Trophoblast cell (in vitro differentiated cells and primary cell): ENCODE measurements at regions not wholly inside any gene's neighbourhood (a gene's known extent, or its start where the extent isn't known, plus 50 kb on each side); places are given as distances from the start of the nearest gene placed in this dataset.

ENCODE experiments used
- DNase-seq, 2 donors: peaks; one replicate each; pipeline ENCODE4 v3.0.0-alpha.2; 2016
- H2AFZ ChIP-seq: 2 replicates; pipeline ENCODE4 v1.6.1; 2013; ENCODE audit warnings: low read length, moderate library complexity, mild to moderate bottlenecking; ENCODE audit not compliant: insufficient read depth, poor library complexity
- H2AK5ac ChIP-seq: 2 replicates; pipeline ENCODE4 v1.6.1; 2013; ENCODE audit warnings: mild to moderate bottlenecking, low read length
- H2BK120ac ChIP-seq: 2 replicates; pipeline ENCODE4 v1.6.1; 2013; ENCODE audit warnings: low read length, mild to moderate bottlenecking, moderate library complexity; ENCODE audit not compliant: insufficient read depth, poor library complexity
- H2BK12ac ChIP-seq: 2 replicates; pipeline ENCODE4 v1.6.1; 2013; ENCODE audit warnings: mild to moderate bottlenecking, low read length, moderate library complexity
- H2BK5ac ChIP-seq: 2 replicates; pipeline ENCODE4 v1.6.1; 2013; ENCODE audit warnings: low read length, low read depth, moderate library complexity, mild to moderate bottlenecking; ENCODE audit not compliant: poor library complexity
- H3K14ac ChIP-seq: 2 replicates; pipeline ENCODE4 v1.6.1; 2013; ENCODE audit warnings: mild to moderate bottlenecking, low read length
- H3K18ac ChIP-seq: 2 replicates; pipeline ENCODE4 v1.6.1; 2013; ENCODE audit warnings: mild to moderate bottlenecking, low read length
- H3K23ac ChIP-seq: 2 replicates; pipeline ENCODE4 v1.6.1; 2013; ENCODE audit warnings: low read length
- H3K27ac ChIP-seq: 2 replicates; pipeline ENCODE4 v1.5.1; 2013; ENCODE audit warnings: low read depth, mild to moderate bottlenecking, inconsistent platforms, low read length, moderate library complexity
- H3K27me3 ChIP-seq: 2 replicates; pipeline ENCODE4 v1.6.1; 2013; ENCODE audit warnings: inconsistent platforms, mild to moderate bottlenecking, low read length, moderate library complexity; ENCODE audit not compliant: insufficient read depth
- H3K36me3 ChIP-seq, 2 experiments: 1 replicate in 1 of 2; 2 replicates in 1 of 2; pipeline ENCODE4 v1.6.1; 2013; ENCODE audit warnings: low read length in 2 of 2, mild to moderate bottlenecking in 2 of 2, moderate library complexity in 1 of 2; ENCODE audit not compliant: insufficient read depth in 2 of 2, control insufficient read depth in 1 of 2
- H3K4ac ChIP-seq: 2 replicates; pipeline ENCODE4 v1.6.1; 2013; ENCODE audit warnings: low read depth, mild to moderate bottlenecking, low read length, moderate library complexity
- H3K4me1 ChIP-seq, 2 experiments: 1 replicate in 1 of 2; 2 replicates in 1 of 2; pipeline ENCODE4 v1.6.1; 2013; ENCODE audit warnings: low read length in 2 of 2, mild to moderate bottlenecking in 2 of 2, moderate library complexity in 1 of 2; ENCODE audit not compliant: insufficient read depth in 2 of 2, control insufficient read depth in 1 of 2
- H3K4me2 ChIP-seq: 2 replicates; pipeline ENCODE4 v1.6.1; 2013; ENCODE audit warnings: inconsistent platforms, mild to moderate bottlenecking, low read length, moderate library complexity
- H3K4me3 ChIP-seq: 2 replicates; pipeline ENCODE4 v1.5.1; 2013; ENCODE audit warnings: mild to moderate bottlenecking, low read depth, low read length, inconsistent platforms
- H3K79me1 ChIP-seq: one replicate; pipeline ENCODE4 v1.6.1; 2013; ENCODE audit warnings: low read length
- H3K79me2 ChIP-seq: 2 replicates; pipeline ENCODE4 v1.6.1; 2013; ENCODE audit warnings: low read length, mild to moderate bottlenecking; ENCODE audit not compliant: control insufficient read depth, insufficient read depth, poor library complexity
- H3K9ac ChIP-seq: 2 replicates; pipeline ENCODE4 v1.6.1; 2013; ENCODE audit warnings: mild to moderate bottlenecking, low read length
- H3K9me3 ChIP-seq: 2 replicates; pipeline ENCODE4 v1.6.1; 2013; ENCODE audit warnings: low read depth, mild to moderate bottlenecking, control low read depth, inconsistent platforms, low read length; ENCODE audit not compliant: insufficient read depth
- H4K12ac ChIP-seq: 2 replicates; pipeline ENCODE4 v1.6.1; 2013; ENCODE audit warnings: low read depth, mild to moderate bottlenecking, low read length, moderate library complexity
- H4K8ac ChIP-seq: 2 replicates; pipeline ENCODE4 v1.6.1; 2013; ENCODE audit warnings: low read depth, mild to moderate bottlenecking, low read length, moderate library complexity
- H4K91ac ChIP-seq: one replicate; pipeline ENCODE4 v1.6.1; 2013; ENCODE audit warnings: low read depth, mild to moderate bottlenecking, low read length, moderate library complexity
- WGBS: extraction: QIAGEN DNeasy Blood & Tissue Kit; methylation state at CpG from one replicate; pipeline ENCODE4 v1.1.7; 2013; ENCODE audit warnings: missing lambda C conversion rate; ENCODE audit not compliant: insufficient read length, insufficient coverage; ENCODE audit errors: extremely low coverage; 5-methylcytosine and 5-hydroxymethylcytosine counted together

GRCh38 chr12:70096759-70097410 is 146.3 kb upstream of the CNOT2 start:
- Histone ChIP-seq H3K27me3 (no peaks in the 10 kb centered on the region), H2BK5ac (no peak overlapping the region), H2BK12ac (no peak overlapping the region), H3K4me3 (no peak overlapping the region), H3K9ac (no peak overlapping the region), H4K8ac (no peak overlapping the region), H3K4me1 (no peaks in the 10 kb centered on the region), H3K14ac (no peak overlapping the region), H3K4me2 (no peak overlapping the region), H3K36me3 (no peaks in the 10 kb centered on the region), H2AFZ (no peak overlapping the region), H4K12ac (no peak overlapping the region), H3K23ac (no peak overlapping the region), H3K18ac (no peak overlapping the region), H3K79me1 (no peaks in the 10 kb centered on the region), H2AK5ac (no peak overlapping the region), H3K27ac (no peak overlapping the region), H3K9me3 (no peaks in the 10 kb centered on the region), H4K91ac (no peak overlapping the region), H3K79me2 (no peaks in the 10 kb centered on the region), H3K4ac (no peak overlapping the region), H2BK120ac (no peak overlapping the region)
- no CpG with 5 or more reads among the region's 2 CpGs for WGBS
- DNase-seq: no peak

GRCh38 chr12:70101064-70101463 is 142.2 kb upstream of the CNOT2 start:
- H3K18ac ChIP-seq: no peak overlapping the region
- no peak overlapping the region for H3K4me3 ChIP-seq
- H3K27ac ChIP-seq: no peak overlapping the region
- H4K12ac ChIP-seq: no peak overlapping the region
- no peaks in the 10 kb centered on the region for H3K79me2 ChIP-seq
- no peaks in the 10 kb centered on the region for H3K27me3 ChIP-seq
- H3K4ac ChIP-seq: no peak overlapping the region
- H2BK5ac ChIP-seq: no peak overlapping the region
- H4K8ac ChIP-seq: no peak overlapping the region
- no peaks in the 10 kb centered on the region for H3K79me1 ChIP-seq
- DNase-seq: no peak
- H2AK5ac ChIP-seq: no peak overlapping the region
- H3K4me2 ChIP-seq: no peak overlapping the region
- no peaks in the 10 kb centered on the region for H3K36me3 ChIP-seq
- no CpG with 5 or more reads among the region's 1 CpG for WGBS
- no peaks in the 10 kb centered on the region for H3K9me3 ChIP-seq
- H3K14ac ChIP-seq: no peak overlapping the region
- H2BK12ac ChIP-seq: no peak overlapping the region
- H2BK120ac ChIP-seq: no peak overlapping the region
- no peak overlapping the region for H2AFZ ChIP-seq
- H3K9ac ChIP-seq: no peak overlapping the region
- no peak overlapping the region for H4K91ac ChIP-seq
- H3K4me1 ChIP-seq: no peaks in the 10 kb centered on the region
- H3K23ac ChIP-seq: no peak overlapping the region

GRCh38 chr12:70106347-70106746 is 136.9 kb upstream of the CNOT2 start:
- no peak overlapping the region for H4K8ac ChIP-seq
- no peaks in the 10 kb centered on the region for H3K79me1 ChIP-seq
- no peak overlapping the region for H3K4ac ChIP-seq
- no peaks in the 10 kb centered on the region for H3K36me3 ChIP-seq
- H3K9ac ChIP-seq: no peak overlapping the region
- DNase-seq: no peak
- no peak overlapping the region for H2AFZ ChIP-seq
- no peaks in the 10 kb centered on the region for H3K27me3 ChIP-seq
- peaks cover 5% of the 10 kb centered on the region for H3K9me3 ChIP-seq
- no peak overlapping the region for H3K18ac ChIP-seq
- H4K91ac ChIP-seq: no peak overlapping the region
- no peak overlapping the region for H2BK12ac ChIP-seq
- H3K14ac ChIP-seq: no peak overlapping the region
- no peak overlapping the region for H4K12ac ChIP-seq
- no CpG with 5 or more reads among the region's 1 CpG for WGBS
- H3K4me1 ChIP-seq: no peaks in the 10 kb centered on the region
- H2AK5ac ChIP-seq: no peak overlapping the region
- no peak overlapping the region for H3K23ac ChIP-seq
- no peak overlapping the region for H2BK5ac ChIP-seq
- H2BK120ac ChIP-seq: no peak overlapping the region
- no peak overlapping the region for H3K4me2 ChIP-seq
- no peak overlapping the region for H3K27ac ChIP-seq
- no peaks in the 10 kb centered on the region for H3K79me2 ChIP-seq
- no peak overlapping the region for H3K4me3 ChIP-seq

- Histone ChIP-seq H3K23ac (no peak overlapping the region), H2BK120ac (no peak overlapping the region), H3K9me3 (peaks cover 5% of the 10 kb centered on the region), H3K9ac (no peak overlapping the region), H3K4me1 (no peaks in the 10 kb centered on the region), H3K27me3 (no peaks in the 10 kb centered on the region), H3K4me3 (no peak overlapping the region), H3K79me2 (no peaks in the 10 kb centered on the region), H4K12ac (no peak overlapping the region), H3K4me2 (no peak overlapping the region), H3K27ac (no peak overlapping the region), H4K91ac (no peak overlapping the region), H2BK5ac (no peak overlapping the region), H4K8ac (no peak overlapping the region), H3K79me1 (no peaks in the 10 kb centered on the region), H3K4ac (no peak overlapping the region), H2AFZ (no peak overlapping the region), H2BK12ac (no peak overlapping the region), H3K18ac (no peak overlapping the region), H3K36me3 (no peaks in the 10 kb centered on the region), H3K14ac (no peak overlapping the region), H2AK5ac (no peak overlapping the region)
- no CpG with 5 or more reads among the region's 1 CpG for WGBS
- no peak for DNase-seq
Observed at GRCh38 chr12:70110085-70110484, 133.1 kb upstream of the CNOT2 start.
